ENCODE measurements at regions not wholly inside any gene's neighbourhood (a gene's known extent, or its start where the extent isn't known, plus 50 kb on each side); places are given as distances from the start of the nearest gene placed in this dataset.
"Not testable (repeated sequence)": the region's sequence is repeated elsewhere in the genome, so short reads cannot be mapped to it uniquely, and the experiment has no call there.

- DNase-seq (ENCODE audit: low read depth) = no peak
These were observed 221.9 kb upstream of the DUSP10 start for GRCh38 chr1:221963742-221964141.

- DNase-seq (ENCODE audit: low read depth) = no peak
These were observed 220.5 kb upstream of the DUSP10 start for GRCh38 chr1:221962385-221962784.

GRCh38 chr1:221961532-221962292, 219.8 kb upstream of the DUSP10 start:
- DNase-seq (ENCODE audit: low read depth) = peak; percentile 19

GRCh38 chr1:221958161-221958562, 216.3 kb upstream of the DUSP10 start:
- not testable (repeated sequence) for DNase-seq (ENCODE audit: low read depth)

GRCh38 chr1:221957350-221957749, 215.5 kb upstream of the DUSP10 start:
- not testable (repeated sequence) for DNase-seq (ENCODE audit: low read depth)

- DNase-seq (ENCODE audit: low read depth) = no peak
These were observed 208.1 kb upstream of the DUSP10 start for GRCh38 chr1:221949996-221950395.

GRCh38 chr1:221948459-221948858, 206.6 kb upstream of the DUSP10 start:
- no peak for DNase-seq (ENCODE audit: low read depth)

- DNase-seq (ENCODE audit: low read depth) = no peak
These were observed 205.8 kb upstream of the DUSP10 start for GRCh38 chr1:221947731-221948130.

GRCh38 chr1:221946768-221947167, 204.9 kb upstream of the DUSP10 start:
- no peak for DNase-seq (ENCODE audit: low read depth)

- DNase-seq (ENCODE audit: low read depth) = no peak
These were observed 203.8 kb upstream of the DUSP10 start for GRCh38 chr1:221945669-221946068.

GRCh38 chr1:221944247-221944870, 202.5 kb upstream of the DUSP10 start:
- DNase-seq (ENCODE audit: low read depth) = no peak

GRCh38 chr1:221940631-221941030, 198.7 kb upstream of the DUSP10 start:
- no peak for DNase-seq (ENCODE audit: low read depth)

- no peak for DNase-seq (ENCODE audit: low read depth)
These were observed 197.7 kb upstream of the DUSP10 start for GRCh38 chr1:221939607-221940006.

- DNase-seq (ENCODE audit: low read depth) = no peak
These were observed 195.5 kb upstream of the DUSP10 start for GRCh38 chr1:221937155-221937953.

GRCh38 chr1:221933814-221934213, 191.9 kb upstream of the DUSP10 start:
- no peak for DNase-seq (ENCODE audit: low read depth)

- DNase-seq (ENCODE audit: low read depth) = no peak
These were observed 184.6 kb upstream of the DUSP10 start for GRCh38 chr1:221926441-221926840.

- DNase-seq (ENCODE audit: low read depth) = no peak
These were observed 184.1 kb upstream of the DUSP10 start for GRCh38 chr1:221925947-221926346.

GRCh38 chr1:221923929-221924598, 182.2 kb upstream of the DUSP10 start:
- DNase-seq (ENCODE audit: low read depth) = no peak

- DNase-seq (ENCODE audit: low read depth) = no peak
These were observed 180.0 kb upstream of the DUSP10 start for GRCh38 chr1:221921936-221922335.

GRCh38 chr1:221919743-221920142, 177.9 kb upstream of the DUSP10 start:
- no peak for DNase-seq (ENCODE audit: low read depth)

GRCh38 chr1:221919341-221919740, 177.5 kb upstream of the DUSP10 start:
- DNase-seq (ENCODE audit: low read depth) = no peak

GRCh38 chr1:221916176-221916575, 174.3 kb upstream of the DUSP10 start:
- no peak for DNase-seq (ENCODE audit: low read depth)
